Adrenal gland (tissue), 5 donors: ENCODE measurements at regions not wholly inside any gene's neighbourhood (a gene's known extent, or its start where the extent isn't known, plus 50 kb on each side); places are given as distances from the start of the nearest gene placed in this dataset.

Experiments
- CTCF ChIP-seq, 6 experiments: fragments of 450-650 bp in 4 of 6; fragments of 200-600 bp in 2 of 6; sonication (generic) in 1 of 6; IDR thresholded peaks; 1 replicate in 5 of 6; 2 replicates in 1 of 6; pipeline versions ENCODE4 v1.5.1 to v1.8.0; 2016 to 2021; ENCODE audit warnings: antibody characterized with exemption in 6 of 6, mild to moderate bottlenecking in 2 of 6, moderate library complexity in 1 of 6
- POLR2A ChIP-seq, 2 donors: fragments of 450-650 bp; IDR thresholded peaks; one replicate each; pipeline ENCODE4 v1.6.1; 2017; ENCODE audit warnings: antibody characterized with exemption in 2 of 2, mild to moderate bottlenecking in 2 of 2, moderate library complexity in 1 of 2
- donor health status: DM: no; HTN: no; CAD: no.

- no peak for TF ChIP-seq POLR2A (IDR thresholded peaks at IDR 0.05)
- TF ChIP-seq CTCF (IDR thresholded peaks at IDR 0.05), result no peak
Observed at GRCh38 chr5:4879075-4879474, 261.1 kb upstream of the ADAMTS16 start.
